GM21390 (cell line): ENCODE measurements at regions not wholly inside any gene's neighbourhood (a gene's known extent, or its start where the extent isn't known, plus 50 kb on each side); places are given as distances from the start of the nearest gene placed in this dataset.
"Not testable (repeated sequence)": the region's sequence is repeated elsewhere in the genome, so short reads cannot be mapped to it uniquely, and the experiment has no call there.

Source experiments
- ATAC-seq: cut with Tn5 transposase; IDR thresholded peaks from one replicate; pipeline ENCODE4 v1.9.1; 2021; ENCODE audit not compliant: unreplicated experiment

DNA sequence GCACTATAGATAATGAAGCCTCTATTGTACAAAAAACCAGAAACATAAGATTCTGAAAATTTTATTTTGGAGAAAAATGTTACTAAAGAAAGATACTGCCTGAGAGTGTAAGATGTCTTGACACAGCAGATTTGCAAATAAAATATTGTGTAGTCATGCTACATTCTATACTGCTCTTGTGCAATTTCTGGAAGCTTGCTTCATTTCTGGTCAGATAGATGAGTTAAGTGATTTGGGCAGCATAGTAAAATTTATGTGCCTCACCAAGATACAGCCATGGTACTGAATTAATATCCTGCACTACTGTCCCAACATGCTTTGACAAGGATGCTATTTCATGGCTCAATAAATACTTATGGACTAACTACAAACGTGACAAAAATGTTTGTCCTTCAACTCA is 55.1 kb upstream of the STARD13 start:
- no peak for ATAC-seq

DNA sequence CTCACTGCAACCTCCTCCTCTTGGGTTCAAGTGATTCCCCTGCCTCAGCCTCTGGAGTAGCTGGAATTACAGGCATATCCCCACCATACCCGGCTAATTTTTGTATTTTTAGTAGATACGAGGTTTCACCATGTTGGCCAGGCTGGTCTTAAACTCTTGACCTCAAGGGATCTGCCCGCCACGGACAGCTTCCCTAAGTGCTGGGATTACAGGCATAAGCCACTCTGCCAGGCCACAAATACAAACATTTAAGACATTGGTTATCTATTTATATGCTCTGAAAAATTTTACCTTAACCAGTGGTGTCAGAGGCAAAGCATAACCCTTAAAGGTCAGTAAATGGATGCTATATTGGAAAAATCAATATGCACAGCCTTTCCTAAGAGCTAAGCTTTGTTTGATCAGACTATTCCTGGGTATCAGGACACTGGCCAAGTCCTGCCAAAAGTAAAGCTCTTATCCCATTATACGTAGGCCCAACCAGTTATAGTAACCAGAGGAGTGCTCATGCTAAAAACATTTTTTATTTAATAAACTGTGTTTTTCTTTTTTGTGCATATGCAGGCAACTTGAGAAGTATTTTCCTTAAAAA is 56.4 kb upstream of the STARD13 start:
- no peak for ATAC-seq

DNA sequence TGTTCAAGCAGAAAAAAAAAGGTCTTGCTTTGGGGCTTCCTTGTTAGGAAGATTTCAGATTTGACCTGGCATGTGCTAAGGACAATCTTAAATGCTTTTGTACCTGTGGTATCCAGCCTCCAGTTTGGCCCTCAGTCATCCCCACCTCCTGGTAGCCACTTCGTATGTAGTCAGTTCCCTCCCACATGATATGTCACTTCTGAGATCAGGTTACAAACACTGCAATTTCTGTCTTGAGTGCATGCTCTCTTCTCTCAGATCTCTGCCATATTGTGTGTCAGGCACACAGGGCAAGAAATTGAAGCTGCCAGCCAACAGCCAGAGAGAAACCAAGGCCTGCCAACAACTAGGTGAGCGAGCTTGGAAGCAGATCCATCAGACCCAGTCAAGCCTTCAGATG is 60.3 kb upstream of the STARD13 start:
- no peak for ATAC-seq

DNA sequence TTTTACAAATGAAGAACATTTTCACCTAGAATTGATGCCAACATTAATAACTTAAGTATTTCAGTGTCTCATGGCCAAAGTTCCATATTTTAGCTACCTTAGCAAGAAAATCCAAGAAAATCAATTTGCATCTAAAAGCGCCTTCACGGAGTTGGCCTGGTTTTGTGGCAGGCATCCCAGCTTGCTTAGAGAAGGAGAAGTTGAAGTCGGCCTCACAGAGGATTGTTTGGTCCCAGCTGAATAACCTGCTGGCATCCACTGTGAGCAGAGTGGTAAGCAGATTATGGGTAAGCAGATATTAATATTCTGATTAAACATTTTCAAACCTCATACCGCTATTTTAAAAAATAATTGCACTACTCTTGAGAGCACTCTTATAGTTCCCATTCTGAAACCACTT is 62.3 kb upstream of the STARD13 start:
- ATAC-seq: no peak

DNA sequence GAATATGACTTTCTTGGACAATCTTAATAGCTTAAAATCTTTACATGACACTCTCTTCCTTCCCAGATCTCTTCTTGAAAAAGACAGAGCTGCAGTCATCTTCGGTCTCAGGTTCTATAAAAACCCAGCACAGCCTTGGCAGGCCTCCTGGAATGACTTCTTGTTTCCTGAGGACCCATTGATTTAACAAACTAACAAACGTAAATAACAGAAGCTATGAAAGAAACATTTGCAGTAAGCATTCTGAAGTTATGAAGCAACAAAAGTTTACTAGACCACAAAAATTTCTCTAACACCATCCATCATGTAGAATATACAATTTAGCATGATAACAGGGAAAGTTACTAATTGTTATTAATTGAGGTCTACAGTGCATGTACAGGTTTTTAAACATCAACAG is 62.8 kb upstream of the STARD13 start:
- no peak for ATAC-seq

DNA sequence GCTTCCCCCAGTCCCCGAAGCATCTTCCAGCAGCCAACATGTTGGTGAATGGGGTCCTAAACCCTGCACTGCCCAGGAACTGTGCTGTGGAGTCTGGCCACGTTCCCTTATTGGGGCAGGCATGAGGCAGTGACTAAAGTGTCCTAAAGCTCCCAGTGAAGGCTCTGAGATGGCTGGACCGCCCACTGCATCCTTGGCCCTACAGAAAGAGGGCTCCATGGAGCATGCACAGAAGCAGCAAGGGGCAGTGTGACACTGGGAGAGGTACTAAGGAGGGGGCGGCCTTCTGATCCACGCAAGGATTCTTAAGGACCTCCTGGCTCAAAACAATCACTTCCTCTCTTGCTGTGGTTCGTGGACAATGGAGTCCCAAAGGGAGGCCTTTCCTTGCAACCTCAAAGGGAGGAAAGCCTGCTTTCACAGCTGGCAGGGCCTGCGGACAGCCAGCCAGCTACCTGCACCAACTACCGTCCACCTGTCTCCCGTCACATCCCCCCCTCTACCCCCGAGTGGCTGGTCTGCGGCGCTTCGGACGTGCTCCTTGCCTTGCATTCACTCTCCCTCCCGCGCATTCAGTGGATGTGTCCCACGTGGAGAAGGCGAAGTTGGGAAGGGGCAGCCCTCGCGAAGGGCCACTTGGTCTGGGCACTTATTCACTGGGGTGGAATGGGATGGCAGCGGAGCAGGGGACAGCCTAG is 63.9 kb upstream of the STARD13 start:
- no peak for ATAC-seq

DNA sequence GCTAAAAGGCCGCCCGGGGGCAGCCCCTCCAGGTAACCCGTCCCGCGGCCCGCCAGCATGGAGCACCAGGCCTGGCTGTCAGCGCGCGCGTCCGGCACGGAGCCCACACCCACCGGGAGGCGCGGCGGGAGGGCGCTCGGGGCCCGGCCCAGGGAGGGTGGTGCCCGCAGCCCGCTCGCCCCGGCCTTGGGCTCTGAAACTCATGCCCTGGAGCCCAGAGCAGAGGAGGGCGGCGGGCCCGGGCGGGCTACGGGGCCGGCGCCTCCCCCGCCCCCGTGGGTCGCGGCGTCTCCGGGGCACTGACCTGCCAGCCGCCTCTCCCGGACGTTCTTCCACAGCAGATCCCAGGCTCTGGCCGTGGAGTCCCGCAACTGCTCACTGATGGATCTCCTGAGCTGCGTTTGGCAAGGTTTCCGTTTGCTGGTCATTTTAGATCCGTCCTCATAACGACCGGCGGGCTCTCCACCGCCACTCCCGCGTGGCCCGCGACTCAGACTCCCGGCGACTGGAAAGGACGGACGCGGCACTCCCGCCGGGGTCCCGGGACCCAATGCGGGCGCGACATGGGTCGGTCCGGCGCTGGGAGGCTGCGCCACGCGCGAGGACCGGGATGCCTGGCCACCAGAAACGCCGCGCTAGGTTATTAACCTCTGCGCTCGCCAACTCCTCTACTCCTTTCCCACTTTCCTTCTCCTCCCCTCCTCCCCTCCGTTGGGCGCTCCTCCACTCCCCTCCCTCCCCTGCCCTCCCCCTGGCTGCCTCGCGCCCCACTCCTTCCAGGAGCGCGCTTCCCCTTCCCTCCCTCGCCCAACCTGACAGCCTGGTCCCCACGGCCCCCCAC is 64.7 kb upstream of the STARD13 start:
- ATAC-seq: no peak

DNA sequence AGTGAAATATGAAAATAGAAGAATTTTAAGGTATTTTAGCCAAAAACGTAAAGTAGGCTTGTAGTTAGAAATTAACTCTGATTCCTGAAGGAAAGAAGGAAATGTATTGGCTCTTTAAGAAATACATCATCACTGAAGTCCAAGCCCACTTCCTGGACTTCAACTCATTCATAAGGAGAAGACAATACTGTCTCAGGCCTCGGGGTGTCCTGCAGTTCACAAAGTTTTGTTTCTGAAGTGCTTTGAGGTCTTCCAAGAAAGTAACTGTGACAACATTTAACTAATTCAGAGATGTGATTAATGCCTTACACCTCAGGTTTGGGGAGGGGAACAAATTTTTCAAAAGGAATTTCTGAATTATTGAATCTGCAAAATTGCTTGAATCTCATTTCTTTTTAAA is 65.8 kb upstream of the STARD13 start:
- no peak for ATAC-seq

DNA sequence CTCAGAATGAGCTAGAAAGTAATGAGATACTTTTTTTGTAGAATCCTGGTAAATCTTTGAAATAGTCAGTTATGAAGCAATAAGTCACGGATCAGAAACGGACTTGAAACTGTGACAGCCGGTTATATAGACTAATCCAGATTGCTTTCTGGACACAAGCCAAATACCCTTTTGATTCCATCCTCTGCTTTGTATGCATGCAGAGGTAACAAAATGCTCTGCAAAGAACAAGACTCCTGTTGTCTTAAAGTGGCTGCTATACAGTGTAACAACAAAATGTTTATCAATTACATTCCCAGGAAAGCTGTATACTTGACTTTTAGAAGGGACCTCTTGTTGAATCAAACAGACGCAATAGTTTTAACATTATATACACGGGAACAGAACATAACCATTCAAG is 66.5 kb upstream of the STARD13 start:
- ATAC-seq: no peak

DNA sequence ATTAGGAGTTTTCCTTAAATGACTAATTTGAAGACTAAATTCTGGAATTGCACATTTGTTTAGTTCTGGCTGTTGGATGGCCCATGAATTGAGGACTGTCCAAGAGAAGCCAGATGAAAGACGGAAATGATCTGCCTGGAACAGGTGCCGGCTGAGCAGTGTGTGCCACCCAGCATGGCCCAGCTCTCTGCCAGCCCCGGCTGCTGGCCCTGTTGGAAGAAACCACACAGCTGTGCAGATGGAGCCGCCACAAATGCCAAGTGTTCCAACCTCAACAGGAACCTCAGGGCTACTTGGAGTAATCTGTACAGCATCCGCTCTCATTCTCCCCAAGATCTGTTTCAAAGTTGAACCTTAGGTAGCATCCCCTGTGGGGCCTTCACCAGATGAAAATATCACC is 67.0 kb upstream of the STARD13 start:
- ATAC-seq: no peak

DNA sequence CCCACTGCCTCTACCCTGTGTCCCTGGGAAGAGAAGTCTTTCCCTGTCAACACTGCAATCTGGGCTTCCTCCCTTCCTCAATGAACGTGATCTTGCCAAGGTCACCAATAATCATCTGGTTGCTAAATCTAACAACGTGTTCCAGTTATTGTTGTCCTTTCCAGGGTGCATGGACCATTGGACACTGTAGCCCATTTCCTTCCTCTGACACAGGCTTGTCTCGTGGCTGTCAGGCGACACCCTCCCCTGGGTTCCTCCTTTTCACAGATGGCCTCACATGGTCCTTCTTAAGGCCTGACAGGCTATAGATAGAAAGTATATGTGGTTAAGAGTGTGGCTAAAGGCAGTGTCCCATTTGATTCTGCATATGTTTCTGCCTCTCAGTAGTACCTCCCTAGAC is 67.7 kb upstream of the STARD13 start:
- peak; percentile 81 for ATAC-seq

DNA sequence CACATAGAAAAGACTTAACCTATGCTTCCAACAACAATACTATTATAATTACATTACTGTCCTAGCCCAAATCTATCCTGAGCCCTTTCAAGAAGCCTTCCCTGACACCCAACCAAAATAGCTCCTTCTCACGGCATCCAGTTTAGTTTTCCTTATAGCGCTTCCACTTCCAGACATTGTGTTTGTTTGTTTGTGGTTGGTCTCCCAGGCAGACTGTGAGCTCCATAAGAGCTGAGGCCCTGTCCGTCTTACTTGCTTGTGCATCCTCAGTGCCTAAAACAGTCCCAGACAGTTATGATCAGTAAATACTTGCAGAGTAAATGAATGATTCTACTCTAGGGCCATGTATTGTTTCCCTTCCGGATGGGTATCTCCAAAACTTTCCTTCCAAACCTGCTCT is 68.1 kb upstream of the STARD13 start:
- ATAC-seq: no peak

DNA sequence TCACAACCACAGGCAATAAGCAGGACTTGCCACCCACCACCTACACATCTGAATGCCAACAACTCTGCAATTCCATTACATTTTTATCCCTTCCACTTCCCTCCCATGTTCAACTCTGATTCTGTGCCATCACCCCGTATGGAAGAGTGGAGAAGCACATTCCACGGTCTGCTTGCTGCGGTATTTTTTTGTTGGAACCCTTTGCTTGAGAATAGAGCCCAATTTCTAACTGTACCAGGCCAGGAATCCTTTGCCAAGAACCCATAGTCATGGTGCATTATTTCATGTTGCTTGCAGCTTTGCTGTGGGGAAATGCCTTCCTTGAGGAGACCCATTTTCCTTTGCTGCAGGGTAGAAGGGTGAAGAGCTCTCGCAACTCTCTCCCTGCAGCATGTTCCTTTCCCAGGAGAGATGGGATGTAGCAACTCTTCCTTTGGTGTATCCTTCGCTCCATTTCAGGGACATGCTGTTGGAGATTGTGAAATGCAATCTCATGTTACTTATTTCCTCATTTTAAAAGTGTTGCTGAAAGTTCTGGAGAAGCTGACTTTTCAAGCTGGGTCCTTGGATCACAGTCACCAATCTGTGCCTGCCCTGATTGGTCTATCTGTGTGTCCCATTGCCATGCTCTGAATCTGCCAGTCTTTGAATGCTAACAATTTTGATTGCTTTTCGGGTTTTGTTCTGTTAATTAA is 69.8 kb upstream of the STARD13 start:
- ATAC-seq: no peak

DNA sequence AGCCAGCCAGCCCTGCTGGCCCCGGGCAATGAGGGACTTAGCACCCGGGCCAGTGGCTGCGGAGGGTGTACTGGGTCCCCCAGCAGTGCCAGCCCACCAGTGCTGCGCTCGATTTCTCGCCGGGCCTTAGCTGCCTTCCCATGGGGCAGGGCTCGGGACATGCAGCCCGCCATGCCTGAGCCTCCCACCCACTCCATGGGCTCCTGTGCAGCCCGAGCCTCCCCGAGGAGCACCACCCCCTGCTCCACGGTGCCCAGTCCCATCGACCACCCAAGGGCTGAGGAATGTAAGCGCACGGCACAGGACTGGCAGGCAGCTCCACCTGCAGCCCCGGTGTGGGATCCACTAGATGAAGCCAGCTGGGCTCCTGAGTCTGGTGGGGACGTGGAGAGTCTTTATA is 72.5 kb upstream of the STARD13 start:
- ATAC-seq: not testable (repeated sequence)

DNA sequence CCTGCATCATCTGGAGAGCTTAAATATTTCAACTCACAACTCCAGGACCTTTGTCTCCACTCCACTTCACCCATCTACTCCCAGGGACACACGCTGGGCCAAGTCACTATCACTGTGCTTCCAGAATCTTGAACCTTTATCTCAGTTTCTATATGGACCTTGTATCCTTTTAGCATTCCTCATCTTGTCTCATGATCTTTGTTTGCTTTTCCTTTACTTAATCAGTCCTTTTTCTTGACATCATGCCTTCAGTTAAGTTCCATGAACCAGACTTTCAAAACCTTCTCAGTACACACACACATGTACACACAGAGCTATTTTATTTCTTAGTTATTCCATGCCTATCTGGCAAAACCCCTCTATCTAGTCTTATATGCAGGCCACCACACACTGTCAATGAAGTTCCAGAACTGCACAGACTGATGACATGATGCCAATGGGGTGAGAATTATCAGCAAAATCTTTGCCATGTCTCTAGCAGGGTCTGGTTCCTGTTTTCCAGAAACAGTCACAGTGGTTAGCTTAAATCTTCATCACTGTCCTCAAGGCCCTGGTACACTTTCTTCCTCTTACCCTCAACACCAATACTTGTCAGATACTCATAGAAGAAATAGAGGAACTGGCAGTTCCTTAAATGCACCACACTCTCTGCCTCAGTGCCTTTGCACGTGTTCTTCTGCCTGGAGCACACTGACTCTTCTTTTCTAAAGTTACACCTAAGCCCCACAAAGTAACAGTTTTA is 77.6 kb upstream of the STARD13 start:
- ATAC-seq: peak; percentile 48

DNA sequence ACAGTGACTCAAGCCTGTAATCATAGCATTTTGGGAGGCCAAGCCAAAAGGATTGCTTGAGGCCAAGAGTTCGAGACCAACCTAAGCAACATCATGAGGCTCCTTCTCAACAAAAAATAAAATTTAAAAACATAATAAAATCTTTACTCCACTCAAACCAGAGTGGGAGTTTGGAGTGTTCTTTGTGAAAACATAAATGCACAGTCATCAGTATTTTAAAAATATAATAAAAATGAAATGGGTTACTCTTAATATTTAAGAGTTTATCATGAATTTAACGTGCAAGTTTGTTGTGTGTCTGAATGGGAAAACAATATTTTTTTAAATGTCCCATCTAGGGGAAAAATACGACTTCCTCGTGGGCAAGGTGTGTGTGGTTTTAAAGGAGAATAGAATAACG is 78.6 kb upstream of the STARD13 start:
- no peak for ATAC-seq

DNA sequence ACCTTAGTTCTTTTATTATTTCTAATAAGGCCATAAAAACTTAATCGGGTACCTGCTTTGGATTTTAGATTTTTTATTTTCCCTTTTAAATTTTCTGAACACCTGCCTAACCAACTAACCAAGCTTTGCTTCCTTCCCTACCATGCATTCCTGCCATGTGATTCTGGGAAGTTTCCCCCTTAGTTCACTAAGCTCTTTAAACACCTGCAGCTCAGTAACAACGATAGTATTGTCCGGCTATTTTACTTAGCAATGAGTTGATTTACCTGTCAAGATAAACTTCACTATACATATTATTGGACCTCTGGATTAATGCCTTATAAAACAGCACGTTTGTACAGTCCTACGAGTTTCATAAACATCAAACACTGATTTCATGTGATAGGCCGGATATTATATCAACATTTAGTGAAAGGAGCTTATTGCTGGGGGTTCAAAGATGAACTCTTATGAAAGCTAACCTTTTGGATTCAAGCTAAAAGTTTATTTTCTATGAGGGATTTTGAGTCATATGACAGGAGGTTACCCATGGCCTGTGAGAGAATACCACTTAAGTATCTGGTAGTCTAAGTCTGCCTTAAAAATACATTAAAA is 81.0 kb upstream of the STARD13 start:
- no peak for ATAC-seq

DNA sequence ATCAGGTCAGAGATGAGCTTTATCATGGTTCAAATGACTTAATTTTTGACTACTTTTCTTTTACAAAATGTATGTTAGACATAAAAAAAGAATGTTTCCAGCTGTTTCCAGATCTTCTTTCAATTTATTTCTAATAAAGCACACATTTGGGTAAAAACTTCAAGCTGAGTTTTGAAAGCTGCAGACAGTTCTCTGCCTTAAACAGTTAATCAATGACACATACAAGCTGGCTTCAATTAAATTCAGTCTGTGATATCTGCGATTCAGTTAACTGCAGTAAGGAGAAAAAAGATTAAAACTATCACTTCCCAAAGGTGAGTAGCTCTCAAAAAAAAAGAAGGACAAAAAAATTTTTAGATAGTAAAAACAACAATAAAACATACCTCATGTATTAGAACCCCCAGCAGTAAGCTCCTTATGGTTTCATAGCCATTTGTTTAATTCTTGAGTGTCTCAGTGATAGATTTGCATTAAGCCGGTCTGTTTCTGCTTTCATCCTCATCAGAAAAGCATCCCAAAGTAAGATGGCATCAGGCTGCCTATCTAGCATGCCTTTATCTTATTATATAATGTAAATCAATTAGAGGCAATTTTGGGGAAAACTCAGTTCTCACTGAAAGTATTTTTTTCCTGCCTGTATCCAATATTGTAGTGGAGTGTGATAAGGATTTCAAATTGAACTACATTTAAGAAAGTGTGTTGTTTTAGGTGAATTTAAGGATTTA is 81.8 kb upstream of the STARD13 start:
- ATAC-seq: no peak

DNA sequence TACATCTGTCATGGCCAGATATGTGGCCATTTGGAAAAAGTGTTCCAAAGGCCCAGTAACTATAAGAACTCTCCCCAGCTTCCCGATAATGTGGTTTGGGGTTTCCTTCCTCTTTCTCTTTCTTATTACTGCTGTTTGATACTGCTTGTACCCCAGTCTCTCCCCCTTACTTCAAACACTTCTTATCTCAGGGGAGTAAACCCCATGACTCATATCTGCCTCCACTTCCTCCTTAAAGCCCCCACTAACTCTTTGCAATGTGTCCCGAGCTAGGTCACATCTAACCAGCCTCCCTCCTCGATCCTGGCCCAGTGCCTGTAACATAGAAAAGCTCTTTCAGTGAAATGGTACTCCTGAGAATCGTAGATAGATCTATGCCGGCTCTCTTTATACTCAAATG is 82.4 kb upstream of the STARD13 start:
- ATAC-seq: no peak

DNA sequence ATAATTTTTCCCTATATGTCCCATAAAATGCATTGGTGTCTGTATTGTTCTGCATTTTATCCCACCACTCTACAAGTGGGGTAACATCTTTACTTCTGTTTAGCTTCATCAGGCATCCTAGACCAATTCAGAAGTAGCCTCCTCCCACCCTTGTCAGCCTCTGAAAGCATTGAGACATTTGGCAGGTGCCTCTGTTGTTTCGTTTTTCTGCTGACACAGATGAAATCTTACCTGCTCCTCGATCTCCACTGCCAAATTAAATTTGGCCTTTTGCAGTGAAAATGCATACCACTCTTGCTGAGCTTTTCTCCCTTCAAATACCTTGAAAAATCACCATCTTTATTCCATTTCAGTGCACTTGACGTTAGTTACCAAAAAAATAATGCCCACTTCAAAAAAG is 83.5 kb upstream of the STARD13 start:
- ATAC-seq: no peak
